Stomach (tissue), 8 donors: ENCODE measurements at regions not wholly inside any gene's neighbourhood (a gene's known extent, or its start where the extent isn't known, plus 50 kb on each side); places are given as distances from the start of the nearest gene placed in this dataset.

Experiments used
- DNase-seq, 2 donors: peaks; one replicate each; pipeline versions ENCODE4 v3.0.0 to v3.0.0-alpha.2; 2013 to 2019
- H3K27ac ChIP-seq, 5 donors: fragments of 200-600 bp in 4 of 5; sonication (generic) in 4 of 5; one replicate each; pipeline ENCODE4 v1.5.1; 2013 to 2019; ENCODE audit warnings: mild to moderate bottlenecking in 1 of 5, moderate library complexity in 1 of 5
- H3K27me3 ChIP-seq, 3 donors: fragments of 200-600 bp; sonication (generic); one replicate each; pipeline ENCODE4 v1.5.1; 2017 to 2019; ENCODE audit warnings: mixed run types in 1 of 3
- H3K36me3 ChIP-seq, 4 donors: fragments of 200-600 bp; sonication (generic); 1 replicate in 3 of 4; 2 replicates in 1 of 4; pipeline ENCODE4 v1.5.1; 2016 to 2019
- H3K4me1 ChIP-seq, 4 donors: fragments of 200-600 bp; sonication (generic); one replicate each; pipeline ENCODE4 v1.5.1; 2016 to 2019
- H3K4me3 ChIP-seq, 4 donors: fragments of 200-600 bp; sonication (generic) in 3 of 4; one replicate each; pipeline ENCODE4 v1.5.1; 2016 to 2019; ENCODE audit warnings: mild to moderate bottlenecking in 1 of 4
- H3K9me3 ChIP-seq, 4 donors: fragments of 200-600 bp; sonication (generic); one replicate each; pipeline ENCODE4 v1.5.1; 2016 to 2019
- EP300 ChIP-seq: sonication (generic); formaldehyde crosslinking; IDR thresholded peaks from one replicate; pipeline ENCODE4 v1.6.1; 2017; ENCODE audit warnings: antibody characterized with exemption
- POLR2A ChIP-seq, 4 donors: fragments of 450-650 bp; IDR thresholded peaks; one replicate each; pipeline ENCODE4 v1.6.1; 2016; ENCODE audit warnings: antibody characterized with exemption in 4 of 4, control low read depth in 2 of 4, mild to moderate bottlenecking in 1 of 4, moderate library complexity in 1 of 4
- POLR2AphosphoS5 ChIP-seq, 3 donors: sonication (generic); formaldehyde crosslinking; IDR thresholded peaks; one replicate each; pipeline ENCODE4 v1.6.1; 2016; ENCODE audit warnings: antibody characterized with exemption in 3 of 3
- WGBS, 5 donors: extraction: QIAGEN DNeasy Blood & Tissue Kit in 3 of 5; methylation state at CpG; one replicate each; pipeline versions ENCODE4 v1.1.5 to v1.1.7; 2013 to 2018; 5-methylcytosine and 5-hydroxymethylcytosine counted together
- intact Hi-C: fragments of 100-400 bp; cut with DNase I; formaldehyde crosslinking; loops from one replicate; pipeline ENCODE4 v1.15.1; 2023; ENCODE audit warnings: low total_unique reads
- TF ChIP-seq, protein P1 (sequence below), 7 experiments: fragments of 450-650 bp in 4 of 7; fragments of 200-600 bp in 3 of 7; sonication (generic) in 3 of 7; IDR thresholded peaks; one replicate each; pipeline ENCODE4 v1.5.1; 2016 to 2019; ENCODE audit warnings: antibody characterized with exemption in 7 of 7, control low read depth in 2 of 7, mild to moderate bottlenecking in 1 of 7
- donor health status: healthy with polysubstance abuse.
- donor health status: Bipolar disorder and iron deficiency.
- donor health status: healthy.

DNA sequence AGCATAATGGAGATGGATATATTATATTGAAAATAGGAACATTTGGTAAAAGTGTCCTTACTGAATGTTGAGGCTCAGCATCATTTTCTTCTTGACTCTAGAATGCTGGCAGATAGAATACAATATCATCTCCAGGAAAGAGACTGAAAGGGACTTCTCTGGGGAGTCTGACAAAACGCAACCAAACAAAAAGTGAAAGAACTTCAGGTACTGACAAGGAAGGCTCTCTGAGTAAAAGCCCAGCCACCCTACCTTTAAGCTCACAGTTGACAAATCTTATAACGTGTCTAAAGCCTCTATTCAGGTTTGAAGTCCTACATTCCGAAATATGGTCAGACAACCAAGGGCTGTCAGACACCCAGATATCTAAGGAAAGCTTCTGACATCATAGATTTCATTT, 590.8 kb downstream of the SOX6 start:
- WGBS, 5 donors, result 49 to 73% (median 62%) methylated on average over 3 of the region's 3 CpGs
- TF ChIP-seq POLR2A (IDR thresholded peaks at IDR 0.05), result no peak
- TF ChIP-seq, protein P1, sequence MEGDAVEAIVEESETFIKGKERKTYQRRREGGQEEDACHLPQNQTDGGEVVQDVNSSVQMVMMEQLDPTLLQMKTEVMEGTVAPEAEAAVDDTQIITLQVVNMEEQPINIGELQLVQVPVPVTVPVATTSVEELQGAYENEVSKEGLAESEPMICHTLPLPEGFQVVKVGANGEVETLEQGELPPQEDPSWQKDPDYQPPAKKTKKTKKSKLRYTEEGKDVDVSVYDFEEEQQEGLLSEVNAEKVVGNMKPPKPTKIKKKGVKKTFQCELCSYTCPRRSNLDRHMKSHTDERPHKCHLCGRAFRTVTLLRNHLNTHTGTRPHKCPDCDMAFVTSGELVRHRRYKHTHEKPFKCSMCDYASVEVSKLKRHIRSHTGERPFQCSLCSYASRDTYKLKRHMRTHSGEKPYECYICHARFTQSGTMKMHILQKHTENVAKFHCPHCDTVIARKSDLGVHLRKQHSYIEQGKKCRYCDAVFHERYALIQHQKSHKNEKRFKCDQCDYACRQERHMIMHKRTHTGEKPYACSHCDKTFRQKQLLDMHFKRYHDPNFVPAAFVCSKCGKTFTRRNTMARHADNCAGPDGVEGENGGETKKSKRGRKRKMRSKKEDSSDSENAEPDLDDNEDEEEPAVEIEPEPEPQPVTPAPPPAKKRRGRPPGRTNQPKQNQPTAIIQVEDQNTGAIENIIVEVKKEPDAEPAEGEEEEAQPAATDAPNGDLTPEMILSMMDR (IDR thresholded peaks at IDR 0.05), result no peak
- no peak for TF ChIP-seq POLR2AphosphoS5 (IDR thresholded peaks at IDR 0.05)
- no peak for TF ChIP-seq EP300
- Histone ChIP-seq H3K27ac (peak overlapping the region in 1 of 5 donors; percentile 24), H3K27me3 (no peaks in the 10 kb centered on the region), H3K4me1 (no peaks in the 10 kb centered on the region), H3K4me3 (no peak overlapping the region), H3K9me3 (no peaks in the 10 kb centered on the region), H3K36me3 (no peaks in the 10 kb centered on the region)
- DNase-seq, result no peak
- intact Hi-C loops, result no loop called here

DNA sequence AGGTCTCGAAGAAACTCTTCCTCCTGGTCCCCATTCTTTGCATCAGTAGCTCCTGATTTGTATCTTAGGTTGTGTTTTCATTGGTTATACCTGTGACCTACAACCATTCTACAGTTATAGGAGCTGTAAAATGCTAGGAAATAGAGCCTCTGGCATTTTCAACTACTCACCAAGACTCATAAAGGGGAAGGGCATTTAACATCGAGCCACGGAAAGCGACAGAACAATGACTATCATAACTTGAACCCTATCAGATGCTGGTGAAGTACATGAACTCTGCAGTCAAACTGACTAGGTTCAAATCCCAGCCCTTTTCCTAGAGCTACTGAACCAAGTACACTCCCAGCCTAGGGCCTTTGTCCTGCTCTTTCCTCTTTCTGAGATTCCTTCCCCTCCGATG, 588.0 kb downstream of the SOX6 start:
- Histone ChIP-seq H3K4me3 (no peak overlapping the region), H3K9me3 (no peaks in the 10 kb centered on the region), H3K36me3 (no peaks in the 10 kb centered on the region), H3K4me1 (no peaks in the 10 kb centered on the region), H3K27me3 (no peaks in the 10 kb centered on the region), H3K27ac (peak overlapping the region in 2 of 5 donors; percentile 32 to 67)
- intact Hi-C loops, result no loop called here
- no peak for DNase-seq
- WGBS, 5 donors, result 95 to 100% (median 96%) methylated on average over 5 of the region's 5 CpGs
- no peak for TF ChIP-seq EP300
- TF ChIP-seq, protein P1 (IDR thresholded peaks at IDR 0.05), result no peak

DNA sequence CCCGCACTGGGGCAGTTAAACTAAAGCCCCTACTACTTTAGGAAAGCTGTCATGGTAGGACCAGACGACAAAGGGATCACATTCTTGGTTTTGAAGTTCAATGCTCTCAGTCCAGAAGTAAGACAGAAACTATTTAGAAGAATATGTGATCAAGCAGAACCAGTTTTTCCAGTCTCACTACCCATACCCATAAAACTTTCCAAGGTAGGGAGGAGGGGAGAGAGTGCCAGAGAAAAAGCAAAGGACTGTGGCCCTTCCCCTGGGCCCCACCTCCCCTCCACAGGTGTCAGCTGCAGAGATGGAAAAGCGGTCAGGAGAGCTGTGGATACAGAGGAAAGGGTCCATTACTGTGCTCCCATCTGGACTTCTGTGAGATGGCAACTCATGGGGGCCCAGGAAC, 587.1 kb downstream of the SOX6 start:
- H3K9me3 ChIP-seq, result no peaks in the 10 kb centered on the region
- 29 to 66% (median 46%) methylated on average over 3 of the region's 3 CpGs for WGBS, 5 donors
- DNase-seq, result peak; percentile 55 to 84
- H3K4me1 ChIP-seq, result peaks cover 0 to 6% (median 2%) of the 10 kb centered on the region in 4 donors
- TF ChIP-seq EP300 (no peak), POLR2A (IDR thresholded peaks at IDR 0.05) (no peak), POLR2AphosphoS5 (IDR thresholded peaks at IDR 0.05) (peak in 1 of 3 donors; percentile 15)
- TF ChIP-seq, protein P1 (IDR thresholded peaks at IDR 0.05), result no peak
- H3K27ac ChIP-seq, result peak overlapping the region in 3 of 5 donors; percentile 32 to 67 (median 66)
- no peaks in the 10 kb centered on the region for H3K27me3 ChIP-seq
- H3K4me3 ChIP-seq, result no peak overlapping the region
- intact Hi-C loops, result no loop called here
- no peaks in the 10 kb centered on the region for H3K36me3 ChIP-seq

DNA sequence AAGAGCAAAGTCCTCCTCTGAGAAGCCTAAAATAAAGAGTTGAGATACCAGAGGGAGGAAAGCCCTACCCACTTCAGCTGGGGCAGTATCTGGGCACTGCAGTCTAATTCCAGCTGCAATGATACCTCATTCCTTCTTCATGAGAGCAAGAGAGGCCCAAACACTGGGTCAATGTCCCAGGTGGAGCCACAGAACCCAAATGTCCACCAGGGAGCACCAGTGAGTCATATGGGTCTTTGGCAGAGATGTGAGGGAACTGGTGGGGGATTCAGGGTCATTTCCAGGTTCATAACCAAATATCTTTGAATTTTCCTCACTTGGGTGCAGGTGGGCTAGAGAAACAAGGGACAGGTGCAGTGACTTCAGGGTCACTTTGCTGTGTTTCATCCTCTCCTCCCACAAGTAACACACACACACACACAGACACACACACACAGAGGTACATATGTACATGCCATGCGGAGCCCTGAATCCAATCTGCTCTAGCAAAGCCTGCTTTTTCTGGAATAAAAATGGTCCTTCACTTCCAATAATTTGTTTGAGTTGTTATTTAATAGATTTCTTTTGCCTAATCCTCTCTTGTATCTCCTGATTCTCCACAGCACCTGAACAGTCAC, 585.4 kb downstream of the SOX6 start:
- Histone ChIP-seq H3K4me3 (no peak overlapping the region), H3K9me3 (no peaks in the 10 kb centered on the region), H3K36me3 (no peaks in the 10 kb centered on the region), H3K4me1 (peaks cover 6 to 18% (median 11%) of the 10 kb centered on the region in 4 donors), H3K27me3 (no peaks in the 10 kb centered on the region), H3K27ac (no peak overlapping the region)
- WGBS, 5 donors, result 88 to 100% (median 96%) methylated on average over 1 of the region's 1 CpG
- intact Hi-C loops, result no loop called here
- DNase-seq, result peak; percentile 37 to 49
- TF ChIP-seq POLR2AphosphoS5 (IDR thresholded peaks at IDR 0.05) (no peak), EP300 (no peak), POLR2A (IDR thresholded peaks at IDR 0.05) (no peak)
- TF ChIP-seq, protein P1 (IDR thresholded peaks at IDR 0.05), result peak in 2 of 7 experiments; percentile 36 to 42
